Neural cell (in vitro differentiated cells): ENCODE measurements at regions not wholly inside any gene's neighbourhood (a gene's known extent, or its start where the extent isn't known, plus 50 kb on each side); places are given as distances from the start of the nearest gene placed in this dataset.

Experiments
- H2AFZ ChIP-seq: fragments of 200-600, 300-800 bp; sonication (generic), shearing (Covaris generic); 2 replicates; pipeline ENCODE4 v1.6.0; 2014; ENCODE audit warnings: low read depth, mild to moderate bottlenecking, antibody characterized with exemption, low read length, moderate library complexity
- H3F3A ChIP-seq: fragments of 200-600 bp; shearing (Covaris generic); 2 replicates; pipeline ENCODE4 v1.6.1; 2016; ENCODE audit warnings: mild to moderate bottlenecking, moderate library complexity, mixed read lengths, antibody characterized with exemption, low read length; ENCODE audit not compliant: insufficient read depth, poor library complexity, severe bottlenecking
- H3K27ac ChIP-seq: fragments of 200-600, 300-800 bp; sonication (generic), shearing (Covaris generic); 2 replicates; pipeline ENCODE4 v1.5.1; 2014; ENCODE audit warnings: mild to moderate bottlenecking, low read length, moderate library complexity
- H3K27me3 ChIP-seq: fragments of 300-800, 200-600 bp; sonication (generic), shearing (Covaris generic); 2 replicates; pipeline ENCODE4 v1.6.0; 2014; ENCODE audit warnings: mild to moderate bottlenecking, low read depth, low read length, moderate library complexity; ENCODE audit not compliant: insufficient read depth
- H3K36me3 ChIP-seq: fragments of 300-800, 200-600 bp; sonication (generic), shearing (Covaris generic); 2 replicates; pipeline ENCODE4 v1.5.1; 2014; ENCODE audit warnings: mild to moderate bottlenecking, antibody characterized with exemption, low read length, moderate library complexity; ENCODE audit not compliant: insufficient read depth
- H3K4me2 ChIP-seq: fragments of 300-800, 200-600 bp; sonication (generic), shearing (Covaris generic); 2 replicates; pipeline ENCODE4 v1.6.0; 2014; ENCODE audit warnings: mild to moderate bottlenecking, low read length
- H3K4me3 ChIP-seq: fragments of 300-800, 200-600 bp; sonication (generic), shearing (Covaris generic); 2 replicates; pipeline ENCODE4 v1.5.1; 2014; ENCODE audit warnings: mild to moderate bottlenecking, low read length, moderate library complexity
- H3K79me2 ChIP-seq: fragments of 200-600 bp; shearing (Covaris generic); replicated peaks from 2 replicates; pipeline ENCODE4 v1.6.0; 2014; ENCODE audit warnings: mild to moderate bottlenecking, low read length, moderate library complexity; ENCODE audit not compliant: insufficient read depth
- H3K9ac ChIP-seq: fragments of 300-800, 200-600 bp; sonication (generic), shearing (Covaris generic); 2 replicates; pipeline ENCODE4 v1.6.1; 2016; ENCODE audit warnings: mild to moderate bottlenecking, low read length, mixed read lengths
- H3K9me2 ChIP-seq: fragments of 200-600 bp; shearing (Covaris generic); 2 replicates; pipeline ENCODE4 v1.6.1; 2016; ENCODE audit warnings: mild to moderate bottlenecking, low read length, mixed read lengths; ENCODE audit not compliant: insufficient read depth
- H3K9me3 ChIP-seq: fragments of 200-600, 300-800 bp; sonication (generic), shearing (Covaris generic); 2 replicates; pipeline ENCODE4 v1.6.1; 2016; ENCODE audit warnings: mild to moderate bottlenecking, mixed run types, low read length, moderate library complexity, mixed read lengths
- H4K20me1 ChIP-seq: fragments of 200-600 bp; shearing (Covaris generic); 2 replicates; pipeline ENCODE4 v1.6.1; 2016; ENCODE audit warnings: mild to moderate bottlenecking, mixed run types; ENCODE audit not compliant: insufficient read depth
- CTCF ChIP-seq: fragments of 450-650 bp; IDR thresholded peaks from 2 replicates; pipeline ENCODE4 v1.5.1; 2014; ENCODE audit warnings: antibody characterized with exemption, mild to moderate bottlenecking, moderate library complexity; ENCODE audit not compliant: poor library complexity, severe bottlenecking
- EP300 ChIP-seq: fragments of 450-650 bp; conservative IDR thresholded peaks from 2 replicates; pipeline ENCODE4 v1.6.1; 2014; ENCODE audit warnings: antibody characterized with exemption, mild to moderate bottlenecking, moderate library complexity; ENCODE audit not compliant: poor library complexity, severe bottlenecking
- EZH2 ChIP-seq: fragments of 200-600, 300-800 bp; shearing (Covaris generic), sonication (generic); IDR thresholded peaks from 2 replicates; pipeline ENCODE4 v1.6.1; 2014; ENCODE audit warnings: antibody characterized with exemption, low read length, borderline replicate concordance, mild to moderate bottlenecking; ENCODE audit not compliant: insufficient read depth, poor library complexity, severe bottlenecking
- MXI1 ChIP-seq: fragments of 450-650 bp; conservative IDR thresholded peaks from 2 replicates; pipeline ENCODE4 v1.6.1; 2014; ENCODE audit warnings: antibody characterized with exemption, mild to moderate bottlenecking; ENCODE audit not compliant: poor library complexity, severe bottlenecking
- POLR2AphosphoS5 ChIP-seq: IDR thresholded peaks from 2 replicates; pipeline ENCODE4 v1.6.1; 2012
- RAD21 ChIP-seq: fragments of 450-650 bp; conservative IDR thresholded peaks from 2 replicates; pipeline ENCODE4 v1.6.1; 2014; ENCODE audit warnings: antibody characterized with exemption, mild to moderate bottlenecking, moderate library complexity
- REST ChIP-seq: IDR thresholded peaks from 2 replicates; pipeline ENCODE4 v1.6.1; 2012; ENCODE audit warnings: borderline replicate concordance
- SMC3 ChIP-seq: fragments of 450-650 bp; conservative IDR thresholded peaks from 2 replicates; pipeline ENCODE4 v1.6.1; 2014; ENCODE audit warnings: antibody characterized with exemption, mild to moderate bottlenecking, moderate library complexity; ENCODE audit not compliant: poor library complexity
- TAF1 ChIP-seq: IDR thresholded peaks from 2 replicates; pipeline ENCODE4 v1.6.1; 2012; ENCODE audit warnings: low read depth

GRCh38 chr5:4653475-4653874 is 486.7 kb upstream of the ADAMTS16 start:
- Histone ChIP-seq H2AFZ (no peak overlapping the region), H3K79me2 (no peaks in the 10 kb centered on the region), H3K36me3 (no peaks in the 10 kb centered on the region), H3K9me2 (no peaks in the 10 kb centered on the region), H3K4me2 (no peak overlapping the region), H4K20me1 (no peaks in the 10 kb centered on the region), H3K4me3 (no peak overlapping the region), H3K9me3 (no peaks in the 10 kb centered on the region), H3K27me3 (no peaks in the 10 kb centered on the region), H3K27ac (no peak overlapping the region), H3K9ac (no peak overlapping the region), H3F3A (no peaks in the 10 kb centered on the region)
- TF ChIP-seq CTCF = no peak
- no peak for TF ChIP-seq SMC3
- no peak for TF ChIP-seq EP300
- TF ChIP-seq TAF1 = no peak

GRCh38 chr5:4659851-4660250 is 480.3 kb upstream of the ADAMTS16 start:
- Histone ChIP-seq H3K79me2 (no peaks in the 10 kb centered on the region), H3K9me3 (no peaks in the 10 kb centered on the region), H3K4me3 (no peak overlapping the region), H2AFZ (no peak overlapping the region), H3K9me2 (no peaks in the 10 kb centered on the region), H3K9ac (no peak overlapping the region), H3K4me2 (no peak overlapping the region), H3K27me3 (no peaks in the 10 kb centered on the region), H3K36me3 (no peaks in the 10 kb centered on the region), H3K27ac (no peak overlapping the region), H4K20me1 (no peaks in the 10 kb centered on the region), H3F3A (no peaks in the 10 kb centered on the region)
- TF ChIP-seq MXI1 (no peak), TAF1 (no peak), CTCF (no peak), EP300 (no peak), EZH2 (no peak)

- no peaks in the 10 kb centered on the region for H3K79me2 ChIP-seq
- no peaks in the 10 kb centered on the region for H3K27me3 ChIP-seq
- no peaks in the 10 kb centered on the region for H3K9me2 ChIP-seq
- no peak overlapping the region for H3K4me3 ChIP-seq
- no peak overlapping the region for H2AFZ ChIP-seq
- H3K27ac ChIP-seq = no peak overlapping the region
- no peak overlapping the region for H3K9ac ChIP-seq
- no peak overlapping the region for H3K4me2 ChIP-seq
- no peaks in the 10 kb centered on the region for H3K36me3 ChIP-seq
- TF ChIP-seq POLR2AphosphoS5 (no peak), MXI1 (no peak), EZH2 (no peak), EP300 (no peak), RAD21 (no peak), SMC3 (no peak), TAF1 (no peak), CTCF (no peak), REST (no peak)
- no peaks in the 10 kb centered on the region for H4K20me1 ChIP-seq
- no peaks in the 10 kb centered on the region for H3K9me3 ChIP-seq
- no peaks in the 10 kb centered on the region for H3F3A ChIP-seq
Observed at GRCh38 chr5:4661326-4661725, 478.8 kb upstream of the ADAMTS16 start.
